ENCODE measurements at regions not wholly inside any gene's neighbourhood (a gene's known extent, or its start where the extent isn't known, plus 50 kb on each side); places are given as distances from the start of the nearest gene placed in this dataset.

GRCh38 chr6:99712519-99712918, 105.9 kb downstream of the PRDM13 start:
- TF ChIP-seq FOXA1 (IDR thresholded peaks at IDR 0.05) (no peak), CTBP1 (IDR thresholded peaks at IDR 0.05; ENCODE audit: borderline replicate concordance) (no peak), FOXM1 (IDR thresholded peaks at IDR 0.05; ENCODE audit: borderline replicate concordance) (no peak), SP1 (IDR thresholded peaks at IDR 0.05) (no peak)

Data from HEK293T (cell line).